ENCODE measurements at regions not wholly inside any gene's neighbourhood (a gene's known extent, or its start where the extent isn't known, plus 50 kb on each side); places are given as distances from the start of the nearest gene placed in this dataset.

DNA sequence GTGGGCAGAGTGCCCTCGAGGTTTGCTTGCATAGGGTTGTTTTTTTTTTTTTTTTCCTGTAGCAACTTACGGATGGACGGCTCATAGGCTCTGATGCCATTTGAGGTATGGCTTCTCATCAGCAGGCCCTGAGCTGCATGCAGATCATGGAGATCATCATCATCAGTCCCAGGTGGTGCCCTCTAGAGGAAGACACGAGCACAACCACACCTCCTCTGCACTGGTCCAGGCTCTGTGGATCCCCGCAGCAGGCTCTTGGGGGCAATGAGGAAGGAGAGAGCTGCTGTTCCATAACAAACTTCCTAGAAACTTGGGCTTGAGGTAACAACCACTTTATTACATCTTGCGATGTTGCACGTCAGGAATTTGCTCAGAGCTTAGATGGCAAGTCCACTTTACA lies 132.7 kb upstream of the CXCL12 start:
- H3K4me1 Mint-ChIP-seq (ENCODE audit: low read depth), result peaks cover 19% of the 10 kb centered on the region
- H3K27ac Mint-ChIP-seq (ENCODE audit: unreplicated experiment), result no peak overlapping the region
- no peak overlapping the region for H3K4me3 Mint-ChIP-seq (ENCODE audit: unreplicated experiment)
- H3K36me3 Mint-ChIP-seq (ENCODE audit: low read depth), result no peaks in the 10 kb centered on the region
- no peaks in the 10 kb centered on the region for H3K27me3 Mint-ChIP-seq (ENCODE audit: low read depth)
- no peak for DNase-seq (ENCODE audit: low spot score)
- TF ChIP-seq, protein P1, sequence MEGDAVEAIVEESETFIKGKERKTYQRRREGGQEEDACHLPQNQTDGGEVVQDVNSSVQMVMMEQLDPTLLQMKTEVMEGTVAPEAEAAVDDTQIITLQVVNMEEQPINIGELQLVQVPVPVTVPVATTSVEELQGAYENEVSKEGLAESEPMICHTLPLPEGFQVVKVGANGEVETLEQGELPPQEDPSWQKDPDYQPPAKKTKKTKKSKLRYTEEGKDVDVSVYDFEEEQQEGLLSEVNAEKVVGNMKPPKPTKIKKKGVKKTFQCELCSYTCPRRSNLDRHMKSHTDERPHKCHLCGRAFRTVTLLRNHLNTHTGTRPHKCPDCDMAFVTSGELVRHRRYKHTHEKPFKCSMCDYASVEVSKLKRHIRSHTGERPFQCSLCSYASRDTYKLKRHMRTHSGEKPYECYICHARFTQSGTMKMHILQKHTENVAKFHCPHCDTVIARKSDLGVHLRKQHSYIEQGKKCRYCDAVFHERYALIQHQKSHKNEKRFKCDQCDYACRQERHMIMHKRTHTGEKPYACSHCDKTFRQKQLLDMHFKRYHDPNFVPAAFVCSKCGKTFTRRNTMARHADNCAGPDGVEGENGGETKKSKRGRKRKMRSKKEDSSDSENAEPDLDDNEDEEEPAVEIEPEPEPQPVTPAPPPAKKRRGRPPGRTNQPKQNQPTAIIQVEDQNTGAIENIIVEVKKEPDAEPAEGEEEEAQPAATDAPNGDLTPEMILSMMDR (IDR thresholded peaks at IDR 0.05), result peak; percentile 54
- peaks cover 2% of the 10 kb centered on the region for H3K9me3 Mint-ChIP-seq (ENCODE audit: low read depth)

DNA sequence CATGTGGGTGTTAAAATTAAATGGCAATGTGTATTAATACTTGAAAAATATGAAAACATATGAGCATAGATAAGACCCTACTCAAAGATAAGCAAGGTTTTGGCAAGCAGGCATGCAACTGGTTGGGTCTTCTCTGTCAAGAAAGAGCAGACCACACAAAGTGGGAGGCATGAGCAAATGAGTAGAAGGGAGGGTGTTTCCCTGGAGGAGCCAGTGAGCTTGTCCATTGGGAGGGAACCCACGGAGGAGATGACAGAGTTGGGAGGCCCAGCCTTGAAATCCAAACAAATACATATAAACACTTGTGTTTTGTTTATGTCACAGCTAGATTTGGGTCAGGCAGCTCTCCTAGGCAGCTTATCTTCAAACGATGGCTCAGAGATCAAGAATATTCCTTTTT lies 134.5 kb upstream of the CXCL12 start:
- peaks cover 18% of the 10 kb centered on the region for H3K4me1 Mint-ChIP-seq (ENCODE audit: low read depth)
- DNase-seq (ENCODE audit: low spot score), result no peak
- no peak overlapping the region for H3K4me3 Mint-ChIP-seq (ENCODE audit: unreplicated experiment)
- no peaks in the 10 kb centered on the region for H3K27me3 Mint-ChIP-seq (ENCODE audit: low read depth)
- TF ChIP-seq, protein P1 (IDR thresholded peaks at IDR 0.05), result no peak
- H3K9me3 Mint-ChIP-seq (ENCODE audit: low read depth), result peaks cover 10% of the 10 kb centered on the region
- H3K27ac Mint-ChIP-seq (ENCODE audit: unreplicated experiment), result no peak overlapping the region
- peaks cover 3% of the 10 kb centered on the region for H3K36me3 Mint-ChIP-seq (ENCODE audit: low read depth)

- no peak for DNase-seq (ENCODE audit: low spot score)
- Mint-ChIP-seq H3K4me1 (ENCODE audit: low read depth) (peaks cover 18% of the 10 kb centered on the region), H3K36me3 (ENCODE audit: low read depth) (peaks cover 4% of the 10 kb centered on the region), H3K9me3 (ENCODE audit: low read depth) (peaks cover 11% of the 10 kb centered on the region), H3K27ac (ENCODE audit: unreplicated experiment) (no peak overlapping the region), H3K4me3 (ENCODE audit: unreplicated experiment) (no peak overlapping the region), H3K27me3 (ENCODE audit: low read depth) (peaks cover 2% of the 10 kb centered on the region)
- TF ChIP-seq, protein P1 (IDR thresholded peaks at IDR 0.05), result no peak
Measured at GRCh38 chr10:44520651-44521050, 135.8 kb upstream of the CXCL12 start.

DNA sequence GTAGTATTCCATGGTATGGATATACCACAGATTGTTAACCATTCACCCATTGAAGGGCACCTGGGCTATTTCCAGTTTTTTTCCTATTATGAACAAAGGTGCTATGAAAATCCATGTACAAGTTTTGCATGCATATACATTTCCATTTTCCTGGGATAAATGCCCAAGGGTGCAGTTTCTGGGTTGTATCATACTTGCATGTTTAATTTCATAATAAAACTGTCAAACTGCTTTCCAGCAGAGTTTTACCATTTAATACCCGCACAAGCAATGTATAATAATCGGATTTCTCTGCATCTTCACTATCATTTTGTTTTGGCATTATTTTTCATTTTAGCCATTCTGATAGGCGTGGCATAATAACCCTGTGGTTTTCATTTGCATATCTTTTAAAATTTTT lies 154.3 kb upstream of the CXCL12 start:
- H3K4me3 Mint-ChIP-seq (ENCODE audit: unreplicated experiment), result no peak overlapping the region
- no peaks in the 10 kb centered on the region for H3K27me3 Mint-ChIP-seq (ENCODE audit: low read depth)
- DNase-seq (ENCODE audit: low spot score), result no peak
- H3K9me3 Mint-ChIP-seq (ENCODE audit: low read depth), result peaks cover 21% of the 10 kb centered on the region
- H3K36me3 Mint-ChIP-seq (ENCODE audit: low read depth), result peaks cover 5% of the 10 kb centered on the region
- H3K4me1 Mint-ChIP-seq (ENCODE audit: low read depth), result no peaks in the 10 kb centered on the region
- TF ChIP-seq, protein P1 (IDR thresholded peaks at IDR 0.05), result no peak
- H3K27ac Mint-ChIP-seq (ENCODE audit: unreplicated experiment), result no peak overlapping the region

DNA sequence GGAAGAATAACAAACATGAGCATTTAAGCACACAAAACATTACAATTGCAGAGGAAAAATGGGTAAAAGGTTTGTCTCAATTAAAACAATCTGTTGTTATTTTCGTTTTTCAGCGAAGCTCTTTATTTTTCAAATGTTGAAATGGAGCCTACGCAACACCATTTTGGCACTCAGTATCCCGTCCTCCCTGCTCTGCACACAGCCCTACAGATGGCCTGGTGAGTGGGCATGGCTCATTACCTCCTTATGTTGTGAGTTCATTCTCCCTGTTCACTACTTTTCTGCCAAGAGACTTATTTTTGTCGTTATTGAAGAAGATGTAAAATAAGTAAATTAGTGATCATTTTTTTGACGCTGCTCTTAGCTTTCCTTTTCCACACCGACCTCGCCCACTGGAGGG lies 167.8 kb upstream of the CXCL12 start:
- Mint-ChIP-seq H3K36me3 (ENCODE audit: low read depth) (peaks cover 4% of the 10 kb centered on the region), H3K27ac (ENCODE audit: unreplicated experiment) (no peak overlapping the region), H3K27me3 (ENCODE audit: low read depth) (no peaks in the 10 kb centered on the region), H3K9me3 (ENCODE audit: low read depth) (peaks cover 28% of the 10 kb centered on the region), H3K4me1 (ENCODE audit: low read depth) (no peaks in the 10 kb centered on the region), H3K4me3 (ENCODE audit: unreplicated experiment) (no peak overlapping the region)
- DNase-seq (ENCODE audit: low spot score), result no peak
- TF ChIP-seq, protein P1 (IDR thresholded peaks at IDR 0.05), result no peak

Data from chondrocyte (in vitro differentiated cells).